ENCODE measurements at regions not wholly inside any gene's neighbourhood (a gene's known extent, or its start where the extent isn't known, plus 50 kb on each side); places are given as distances from the start of the nearest gene placed in this dataset.

- no peak for DNase-seq
These were observed 2071.2 kb upstream of the CDH6 start for GRCh38 chr5:29122306-29122705.

DNA sequence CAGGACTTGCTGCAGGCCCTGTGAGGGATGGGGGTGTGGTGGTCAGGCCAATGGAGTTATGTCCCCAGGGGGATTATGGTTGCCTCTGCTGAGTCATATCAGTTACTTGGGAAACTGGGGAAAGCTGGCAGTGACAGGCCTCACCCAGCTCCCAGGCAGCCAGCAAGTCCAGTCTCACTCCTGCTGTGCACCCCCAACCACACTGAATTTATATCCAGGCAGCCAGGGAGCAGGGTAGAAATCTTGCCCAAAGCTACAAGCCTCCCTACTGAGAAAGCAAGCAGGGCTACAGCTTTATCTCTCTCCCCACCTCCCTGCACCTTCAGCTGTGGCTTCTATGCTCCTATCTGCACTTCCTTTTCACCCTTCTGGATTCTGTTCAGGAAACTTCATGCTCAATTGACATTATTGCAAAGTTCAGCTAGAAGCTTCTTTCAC, 2076.0 kb upstream of the CDH9 start:
- DNase-seq, result no peak

GRCh38 chr5:29113516-29113915, 2075.1 kb upstream of the CDH9 start:
- DNase-seq, result no peak

- DNase-seq, result no peak
These were observed 2061.2 kb upstream of the CDH9 start for GRCh38 chr5:29099585-29099984.

GRCh38 chr5:29089591-29090130, 2051.3 kb upstream of the CDH9 start:
- DNase-seq, result no peak

DNA sequence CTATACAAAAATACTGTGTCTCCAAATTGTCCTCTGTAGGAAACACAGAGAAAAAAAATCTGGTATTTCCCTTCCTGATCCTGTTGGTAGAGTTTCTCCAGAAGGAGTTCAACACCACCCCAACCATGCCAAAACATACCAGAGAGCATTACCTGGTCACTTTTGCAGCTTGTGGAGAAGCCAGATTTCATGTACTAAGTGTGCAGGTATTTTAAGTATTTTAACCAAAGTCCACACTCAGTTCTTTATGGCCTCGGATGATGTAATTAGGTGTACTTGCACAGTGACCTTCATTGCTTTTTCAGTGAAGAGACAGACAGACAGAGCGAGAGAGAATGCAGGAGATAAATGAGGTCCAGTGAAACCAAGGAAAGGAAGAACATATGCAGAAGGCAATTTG, 2046.8 kb upstream of the CDH9 start:
- no peak for DNase-seq

GRCh38 chr5:29079771-29080170, 2041.4 kb upstream of the CDH9 start:
- DNase-seq, result no peak

GRCh38 chr5:29077451-29077850, 2039.1 kb upstream of the CDH9 start:
- DNase-seq, result no peak

DNA sequence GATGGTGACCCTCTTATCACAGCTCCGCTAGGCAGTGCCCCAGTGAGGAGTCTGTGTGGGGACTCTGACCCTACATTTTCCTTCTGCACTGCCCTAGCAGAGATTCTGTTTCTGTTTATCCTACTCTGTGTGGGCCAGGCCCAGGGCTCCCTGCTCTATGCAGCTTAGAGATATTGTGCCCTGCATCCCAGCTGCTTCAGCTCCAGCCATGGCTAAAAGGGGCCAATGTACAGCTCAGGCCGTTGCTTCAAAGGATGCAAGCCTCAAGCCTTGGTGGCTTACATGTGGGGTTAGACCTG, 2030.7 kb upstream of the CDH9 start:
- no peak for DNase-seq

DNA sequence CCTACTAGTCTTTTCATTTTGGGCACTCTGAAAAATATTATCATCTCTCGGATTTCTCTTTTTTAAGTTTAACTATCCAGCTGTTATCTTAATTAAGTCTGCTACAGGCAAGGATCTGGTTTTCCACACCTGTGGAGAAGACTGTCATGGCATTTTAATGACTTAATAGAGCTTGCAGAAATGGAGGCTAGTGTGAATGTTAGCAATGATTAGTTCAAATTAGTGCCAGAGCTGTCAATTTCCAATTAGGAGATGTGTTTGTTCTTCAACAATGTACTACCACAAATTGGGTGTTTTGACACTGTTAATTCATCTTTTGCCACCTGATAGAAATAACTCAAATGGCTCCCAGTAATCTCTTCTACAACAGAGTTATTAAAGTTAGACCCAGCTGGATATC, 2023.0 kb upstream of the CDH9 start:
- no peak for DNase-seq

- no peak for DNase-seq
These were observed 2016.3 kb upstream of the CDH9 start for GRCh38 chr5:29054694-29055093.

DNA sequence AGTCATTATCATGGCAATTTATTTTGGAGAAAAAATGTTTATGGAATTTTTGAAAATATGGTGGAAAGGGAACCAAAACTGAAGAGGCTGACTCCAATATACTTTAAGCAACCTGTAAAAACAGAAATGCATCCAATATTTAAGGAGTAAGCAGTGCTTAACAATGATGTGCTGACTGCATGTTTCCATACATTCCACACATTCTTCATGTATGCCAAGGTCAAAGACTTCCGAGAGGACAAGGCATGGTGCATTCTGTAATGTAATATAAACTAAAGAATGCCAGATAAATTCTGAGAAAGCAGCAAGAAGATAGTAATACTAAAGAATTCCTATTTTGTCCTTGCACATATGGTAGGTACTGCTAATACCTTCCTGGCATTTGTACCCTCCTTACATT, 2015.9 kb upstream of the CDH9 start:
- no peak for DNase-seq

DNA sequence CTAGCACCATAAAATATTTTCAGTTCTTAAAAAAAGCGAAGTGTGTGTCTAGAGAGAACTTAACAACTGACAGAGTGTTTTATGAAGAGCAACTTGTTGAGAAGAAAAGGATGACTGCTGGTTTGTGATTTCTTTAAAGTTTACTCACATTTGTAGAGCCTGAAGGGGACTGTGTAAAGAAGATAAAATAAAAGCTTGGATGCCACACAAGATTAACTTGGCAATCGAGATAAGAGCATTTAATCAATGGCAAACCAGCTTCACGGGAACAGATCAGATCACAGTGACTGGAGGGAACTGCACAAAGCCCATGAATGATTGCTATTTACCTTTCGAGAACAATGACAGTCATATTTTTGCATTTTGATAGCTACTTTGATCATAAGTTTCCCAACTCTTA, 2013.1 kb upstream of the CDH9 start:
- no peak for DNase-seq

DNA sequence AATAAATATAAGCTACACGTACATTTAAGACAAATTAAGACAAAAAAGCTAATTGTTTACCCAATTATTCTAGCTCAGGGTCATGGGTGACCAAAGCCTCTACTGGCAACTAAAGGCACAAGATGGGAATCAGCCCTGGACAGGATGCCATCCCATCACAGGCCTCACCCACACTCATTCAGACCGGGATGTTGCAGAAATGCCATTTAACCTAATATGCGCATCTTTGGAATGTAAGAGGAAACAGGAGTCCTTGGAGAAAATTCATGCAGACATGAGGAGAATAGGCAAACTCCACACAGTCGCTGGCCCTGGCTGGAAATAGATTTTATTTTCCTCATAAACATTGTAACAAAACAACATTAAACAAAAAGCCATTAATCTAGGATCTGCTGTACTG, 2003.8 kb upstream of the CDH9 start:
- no peak for DNase-seq

DNA sequence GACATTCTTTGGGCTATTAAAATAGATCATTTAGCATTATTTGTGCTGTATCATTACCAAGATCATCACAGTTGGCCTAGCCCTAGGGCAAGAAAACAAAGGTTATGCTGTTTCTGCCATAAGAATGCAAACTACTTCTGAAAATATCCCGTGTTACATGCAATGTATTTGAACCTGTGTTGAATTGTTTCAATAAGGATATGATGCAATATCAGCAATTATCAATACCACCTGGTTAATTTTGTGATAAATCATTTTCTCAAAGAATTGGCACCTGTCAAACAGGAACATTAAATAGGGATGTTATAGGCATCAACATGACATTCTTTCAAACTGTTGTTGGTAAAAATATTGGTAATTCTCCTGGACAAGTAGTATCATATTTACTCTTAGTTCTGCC, 2002.0 kb upstream of the CDH9 start:
- no peak for DNase-seq

- DNase-seq, result no peak
These were observed 2001.6 kb upstream of the CDH9 start for GRCh38 chr5:29039994-29040393.

DNA sequence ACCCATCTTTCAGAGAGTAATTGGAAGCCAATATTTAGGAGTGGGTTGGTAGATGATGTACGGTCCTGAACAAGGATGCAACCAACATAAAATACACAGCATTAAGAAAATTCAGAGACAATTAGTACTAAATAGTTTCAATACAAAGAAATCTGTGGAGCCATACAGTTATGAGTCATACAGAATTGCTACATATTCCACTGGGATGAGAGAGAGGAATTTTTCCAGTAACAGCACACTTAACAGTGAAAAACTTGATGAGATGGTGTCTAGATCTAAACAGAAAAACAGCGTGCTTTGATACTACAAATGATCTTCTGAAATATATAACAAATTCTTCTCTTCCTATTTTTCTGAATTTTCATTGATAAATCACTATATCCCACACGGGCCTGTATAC, 1999.3 kb upstream of the CDH9 start:
- no peak for DNase-seq

DNA sequence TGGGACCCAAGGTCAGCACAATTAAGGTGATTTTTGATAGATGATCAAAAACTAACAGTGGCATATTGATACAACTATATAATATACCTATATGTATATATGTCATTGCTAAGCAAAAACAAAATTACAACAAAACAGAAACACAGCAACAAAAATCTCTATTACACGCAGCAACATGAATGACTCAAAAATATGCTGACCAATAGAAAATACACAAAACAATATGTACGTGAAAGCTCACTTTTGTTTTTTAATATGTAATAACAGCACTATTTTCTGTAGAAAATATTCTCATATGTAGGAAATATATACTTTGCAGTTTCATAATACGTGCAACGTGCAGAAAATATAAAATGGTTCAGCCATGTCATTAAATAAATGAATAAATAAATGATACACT, 1985.7 kb upstream of the CDH9 start:
- no peak for DNase-seq

DNA sequence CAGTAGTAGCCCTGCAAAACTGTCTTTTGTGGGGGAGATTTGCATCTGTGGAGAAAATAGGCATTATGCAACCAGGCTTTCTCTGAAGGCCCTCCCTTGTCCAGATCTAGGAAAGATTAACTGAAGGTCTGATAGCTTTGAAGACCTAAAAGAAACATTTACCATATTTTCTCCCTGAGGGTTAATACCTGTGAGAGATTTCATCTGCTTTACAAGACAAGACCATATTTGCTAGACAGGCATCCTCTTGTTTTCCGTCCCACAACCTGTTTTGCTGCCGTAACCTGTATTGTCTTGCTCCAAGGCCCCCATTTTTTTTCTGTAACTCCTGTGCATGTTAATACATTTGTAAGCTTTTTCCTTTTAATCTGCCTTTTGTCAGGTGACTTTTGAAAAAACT, 1985.2 kb upstream of the CDH9 start:
- no peak for DNase-seq

DNA sequence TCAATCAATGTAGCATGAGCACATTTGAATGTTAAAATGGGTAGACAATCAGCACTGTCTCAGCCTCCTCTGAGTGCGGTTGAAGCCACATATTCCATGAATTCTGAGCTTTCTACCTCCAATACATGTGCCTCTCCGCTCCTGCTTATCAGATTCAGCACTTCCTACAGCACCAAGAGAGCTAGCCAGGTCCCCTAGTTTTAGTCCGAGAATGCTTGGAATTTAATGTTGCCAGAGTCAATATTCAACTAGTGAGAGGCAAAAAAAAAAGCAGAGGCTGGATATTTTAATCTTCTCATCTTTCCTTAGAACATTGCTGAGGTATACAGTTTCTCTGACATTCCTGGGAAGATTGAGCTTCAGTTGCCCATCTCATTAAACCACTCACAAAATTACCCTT, 1979.1 kb upstream of the CDH9 start:
- DNase-seq, result no peak

- no peak for DNase-seq
These were observed 1977.7 kb upstream of the CDH9 start for GRCh38 chr5:29016067-29016466.

- DNase-seq, result no peak
These were observed 1977.1 kb upstream of the CDH9 start for GRCh38 chr5:29015523-29015922.

GRCh38 chr5:29005386-29005785, 1967.0 kb upstream of the CDH9 start:
- DNase-seq, result no peak

- DNase-seq, result no peak
These were observed 1964.1 kb upstream of the CDH9 start for GRCh38 chr5:29002481-29002880.

DNA sequence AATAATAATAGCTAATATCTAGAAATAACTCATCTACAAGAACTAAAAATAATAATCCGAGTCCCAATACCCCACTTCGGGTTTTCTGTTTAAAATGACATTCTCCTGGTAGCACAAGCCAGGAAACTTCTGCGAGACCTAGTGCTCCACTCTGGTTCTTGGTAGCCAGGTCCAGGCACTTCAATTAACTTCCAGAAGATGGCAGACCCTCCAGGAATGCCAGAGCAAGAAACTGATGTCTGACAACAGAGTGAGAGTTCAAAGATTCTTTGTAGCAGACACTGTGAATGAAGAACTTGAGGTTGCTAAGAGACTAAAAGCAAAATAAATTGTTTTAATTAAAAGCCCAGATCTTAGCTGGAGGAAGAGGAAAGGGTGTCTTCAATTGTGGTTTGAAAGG, 1963.3 kb upstream of the CDH9 start:
- no peak for DNase-seq

DNA sequence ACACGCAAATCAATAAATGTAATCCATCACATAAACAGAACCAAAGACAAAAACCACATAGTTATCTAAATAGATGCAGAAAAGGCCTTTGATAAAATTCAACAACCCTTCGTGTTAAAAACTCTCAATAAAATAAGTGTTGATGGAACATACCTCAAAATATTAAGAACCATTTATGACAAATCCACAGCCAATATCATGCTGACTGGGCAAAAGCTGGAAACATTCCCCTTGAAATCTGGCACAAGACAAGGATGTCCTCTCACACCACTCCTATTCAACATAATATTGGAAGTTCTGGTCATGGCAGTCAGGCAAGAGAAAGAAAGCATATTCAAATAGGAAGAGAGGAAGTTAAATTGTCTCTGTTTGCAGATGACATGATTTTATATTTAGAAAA, 1946.3 kb upstream of the CDH9 start:
- no peak for DNase-seq
